MM.1S (cell line): ENCODE measurements at regions not wholly inside any gene's neighbourhood (a gene's known extent, or its start where the extent isn't known, plus 50 kb on each side); places are given as distances from the start of the nearest gene placed in this dataset.

Source experiments
- DNase-seq: peaks from one replicate; pipeline ENCODE4 v3.0.0-alpha.2; 2015
- H2AFZ ChIP-seq: fragments of 300-600 bp; sonication (generic); 2 replicates; pipeline ENCODE4 v1.6.0; 2016; ENCODE audit warnings: antibody characterized with exemption, low read length
- H3F3A ChIP-seq: fragments of 300-600 bp; sonication (generic); 2 replicates; pipeline ENCODE4 v1.6.1; 2016; ENCODE audit warnings: mild to moderate bottlenecking, antibody characterized with exemption, low read length, moderate library complexity, mixed read lengths; ENCODE audit not compliant: insufficient read depth
- H3K27ac ChIP-seq: fragments of 300-600 bp; sonication (generic); 2 replicates; pipeline ENCODE4 v1.5.1; 2016; ENCODE audit warnings: mild to moderate bottlenecking, low read length
- H3K27me3 ChIP-seq: fragments of 300-600 bp; sonication (generic); replicated peaks from 2 replicates; pipeline ENCODE4 v1.6.0; 2016; ENCODE audit warnings: low read length; ENCODE audit not compliant: insufficient read depth
- H3K36me3 ChIP-seq: fragments of 300-600 bp; sonication (generic); replicated peaks from 2 replicates; pipeline ENCODE4 v1.6.1; 2016; ENCODE audit warnings: mild to moderate bottlenecking, low read length, mixed read lengths; ENCODE audit not compliant: insufficient read depth
- H3K4me1 ChIP-seq: fragments of 300-600 bp; sonication (generic); 2 replicates; pipeline ENCODE4 v1.6.1; 2016; ENCODE audit warnings: low read length, mixed read lengths
- H3K4me2 ChIP-seq: fragments of 300-600 bp; sonication (generic); 2 replicates; pipeline ENCODE4 v1.6.0; 2016; ENCODE audit warnings: low read depth, low read length
- H3K4me3 ChIP-seq: fragments of 300-600 bp; sonication (generic); 2 replicates; pipeline ENCODE4 v1.5.1; 2016; ENCODE audit warnings: low read length, mixed read lengths
- H3K79me2 ChIP-seq: fragments of 300-600 bp; sonication (generic); 2 replicates; pipeline ENCODE4 v1.6.1; 2016; ENCODE audit warnings: mixed run types, low read length, mixed read lengths
- H3K9ac ChIP-seq: fragments of 300-600 bp; sonication (generic); 2 replicates; pipeline ENCODE4 v1.6.1; 2016; ENCODE audit warnings: low read length, mixed read lengths
- H3K9me2 ChIP-seq: fragments of 300-600 bp; sonication (generic); replicated peaks from 2 replicates; pipeline ENCODE4 v1.6.1; 2016; ENCODE audit warnings: mild to moderate bottlenecking, low read length, mixed read lengths; ENCODE audit not compliant: insufficient read depth
- H3K9me3 ChIP-seq: fragments of 300-600 bp; sonication (generic); replicated peaks from 2 replicates; pipeline ENCODE4 v1.6.1; 2016; ENCODE audit warnings: mild to moderate bottlenecking, low read length, mixed read lengths; ENCODE audit not compliant: insufficient read depth
- H4K20me1 ChIP-seq: fragments of 300-600 bp; sonication (generic); 2 replicates; pipeline ENCODE4 v1.6.1; 2016; ENCODE audit warnings: mild to moderate bottlenecking, low read length, moderate library complexity, mixed read lengths; ENCODE audit not compliant: insufficient read depth
- CTCF ChIP-seq: fragments of 300-600 bp; sonication (generic); IDR thresholded peaks from 2 replicates; pipeline ENCODE4 v1.5.1; 2016; ENCODE audit warnings: antibody characterized with exemption, low read length, mixed read lengths
- EZH2 ChIP-seq: fragments of 300-600 bp; sonication (generic); optimal IDR thresholded peaks from 2 replicates; pipeline ENCODE3; 2017; ENCODE audit warnings: low read depth, mild to moderate bottlenecking, antibody characterized with exemption, low read length, mixed read lengths
- EZH2phosphoT487 ChIP-seq: fragments of 300-600 bp; sonication (generic); IDR thresholded peaks from 2 replicates; pipeline ENCODE4 v1.6.1; 2018; ENCODE audit warnings: antibody characterized with exemption, low read length

GRCh38 chr19:28445826-28446225, 767.1 kb downstream of the UQCRFS1 start:
- no peaks in the 10 kb centered on the region for H3K27me3 ChIP-seq
- H3K36me3 ChIP-seq = no peaks in the 10 kb centered on the region
- no peak overlapping the region for H3K4me3 ChIP-seq
- TF ChIP-seq EZH2phosphoT487 (no peak), CTCF (no peak), EZH2 (no peak)
- no peaks in the 10 kb centered on the region for H3F3A ChIP-seq
- no peaks in the 10 kb centered on the region for H4K20me1 ChIP-seq
- H3K27ac ChIP-seq = no peak overlapping the region
- DNase-seq = no peak
- no peaks in the 10 kb centered on the region for H3K79me2 ChIP-seq
- no peaks in the 10 kb centered on the region for H3K9me2 ChIP-seq
- H3K9me3 ChIP-seq = no peaks in the 10 kb centered on the region
- no peak overlapping the region for H2AFZ ChIP-seq
- H3K9ac ChIP-seq = no peak overlapping the region
- peaks cover 14% of the 10 kb centered on the region for H3K4me1 ChIP-seq
- H3K4me2 ChIP-seq = no peak overlapping the region

GRCh38 chr19:28444362-28444761, 768.6 kb downstream of the UQCRFS1 start:
- Histone ChIP-seq H3K4me3 (no peak overlapping the region), H3K9ac (no peak overlapping the region), H2AFZ (no peak overlapping the region), H3K27me3 (no peaks in the 10 kb centered on the region), H3F3A (no peaks in the 10 kb centered on the region), H3K27ac (no peak overlapping the region), H4K20me1 (no peaks in the 10 kb centered on the region), H3K4me1 (peaks cover 14% of the 10 kb centered on the region), H3K9me3 (no peaks in the 10 kb centered on the region), H3K79me2 (peaks cover under 1% of the 10 kb centered on the region; the same call in 1 of the 2 replicates), H3K4me2 (no peak overlapping the region), H3K36me3 (no peaks in the 10 kb centered on the region), H3K9me2 (no peaks in the 10 kb centered on the region)
- TF ChIP-seq CTCF (no peak), EZH2phosphoT487 (no peak), EZH2 (no peak)
- DNase-seq = no peak

GRCh38 chr19:28443361-28443760, 769.6 kb downstream of the UQCRFS1 start:
- no peak overlapping the region for H3K4me3 ChIP-seq
- no peaks in the 10 kb centered on the region for H3K9me3 ChIP-seq
- DNase-seq = no peak
- no peaks in the 10 kb centered on the region for H4K20me1 ChIP-seq
- no peaks in the 10 kb centered on the region for H3K27me3 ChIP-seq
- no peak overlapping the region for H3K9ac ChIP-seq
- no peak overlapping the region for H3K27ac ChIP-seq
- H3F3A ChIP-seq = no peaks in the 10 kb centered on the region
- TF ChIP-seq CTCF (no peak), EZH2 (no peak), EZH2phosphoT487 (no peak)
- H3K4me2 ChIP-seq = no peak overlapping the region
- peaks cover 5% of the 10 kb centered on the region; the same call in 1 of the 2 replicates for H3K79me2 ChIP-seq
- H2AFZ ChIP-seq = no peak overlapping the region
- peaks cover 14% of the 10 kb centered on the region for H3K4me1 ChIP-seq
- H3K9me2 ChIP-seq = no peaks in the 10 kb centered on the region
- H3K36me3 ChIP-seq = no peaks in the 10 kb centered on the region
